HPDE6-E6E7 (cell line): ENCODE measurements at regions not wholly inside any gene's neighbourhood (a gene's known extent, or its start where the extent isn't known, plus 50 kb on each side); places are given as distances from the start of the nearest gene placed in this dataset.

Experiments
- DNase-seq: peaks from one replicate; pipeline ENCODE4 v3.0.0; 2011; ENCODE audit warnings: missing footprints; ENCODE audit errors: extremely low spot score

- no peak for DNase-seq
Measured at GRCh38 chr16:86110726-86111125, 211.8 kb downstream of the IRF8 start.

GRCh38 chr16:86112178-86112577 lies 213.2 kb downstream of the IRF8 start:
- no peak for DNase-seq

GRCh38 chr16:86117235-86117634 lies 218.3 kb downstream of the IRF8 start:
- no peak for DNase-seq

GRCh38 chr16:86117756-86118155 lies 218.8 kb downstream of the IRF8 start:
- no peak for DNase-seq

GRCh38 chr16:86118467-86119307 lies 219.7 kb downstream of the IRF8 start:
- DNase-seq, result no peak

GRCh38 chr16:86120201-86121192 lies 221.5 kb downstream of the IRF8 start:
- DNase-seq, result no peak

- DNase-seq, result no peak
Measured at GRCh38 chr16:86121374-86122010, 222.5 kb downstream of the IRF8 start.

- no peak for DNase-seq
Measured at GRCh38 chr16:86122681-86123342, 223.8 kb downstream of the IRF8 start.

- no peak for DNase-seq
Measured at GRCh38 chr16:86124321-86124720, 225.4 kb downstream of the IRF8 start.

- no peak for DNase-seq
Measured at GRCh38 chr16:86126891-86127290, 227.9 kb downstream of the IRF8 start.

GRCh38 chr16:86127366-86127765 lies 228.4 kb downstream of the IRF8 start:
- no peak for DNase-seq

- DNase-seq, result no peak
Measured at GRCh38 chr16:86128246-86128645, 229.3 kb downstream of the IRF8 start.

GRCh38 chr16:86129541-86129940 lies 230.6 kb downstream of the IRF8 start:
- DNase-seq, result no peak

GRCh38 chr16:86133377-86133776 lies 234.4 kb downstream of the IRF8 start:
- DNase-seq, result no peak

- no peak for DNase-seq
Measured at GRCh38 chr16:86133847-86134375, 234.9 kb downstream of the IRF8 start.

- no peak for DNase-seq
Measured at GRCh38 chr16:86134802-86135461, 236.0 kb downstream of the IRF8 start.

GRCh38 chr16:86137359-86137758 lies 238.4 kb downstream of the IRF8 start:
- no peak for DNase-seq

GRCh38 chr16:86138121-86139085 lies 239.4 kb downstream of the IRF8 start:
- no peak for DNase-seq

GRCh38 chr16:86142801-86143236 lies 243.9 kb downstream of the IRF8 start:
- no peak for DNase-seq
